Endothelial cell of umbilical vein (primary cell): ENCODE measurements at regions not wholly inside any gene's neighbourhood (a gene's known extent, or its start where the extent isn't known, plus 50 kb on each side); places are given as distances from the start of the nearest gene placed in this dataset.

Experiments
- BruUV-seq: library from RNA; stranded (reverse); fragments of 400-500 nt; replicated peaks from 2 replicates; lab custom pipeline; 2021; lab: Mats Ljungman, UMichigan
- CTCF ChIA-PET: fragments of 300-600, 350-600 bp; sonication (Branson Sonifier 250); formaldehyde crosslinking; loops from one replicate; lab custom pipeline; 2021; ENCODE audit warnings: antibody characterized with exemption, inconsistent platforms; lab: Charles Lee
- POLR2A ChIA-PET: fragments of 300-600, 350-600 bp; sonication (Branson Sonifier 250); formaldehyde crosslinking; loops from one replicate; lab custom pipeline; 2021; ENCODE audit warnings: antibody characterized with exemption, inconsistent platforms; lab: Charles Lee
- DNase-seq: peaks from one replicate; pipeline ENCODE4 v3.0.0-alpha.2; 2011; ENCODE audit warnings: low read depth, low spot score
- FAIRE-seq: peaks from 2 replicates; lab custom pipeline; 2011; peaks lifted over from hg19 to GRCh38; lab: Jason Lieb, UNC
- H2AFZ ChIP-seq: 2 replicates; pipeline ENCODE4 v1.6.0; 2012; ENCODE audit warnings: low read depth, low read length, control low read depth, inconsistent platforms
- H3K27ac ChIP-seq: 2 replicates; pipeline ENCODE4 v1.5.1; 2011; ENCODE audit warnings: low read depth, mild to moderate bottlenecking, control low read depth, low read length, moderate library complexity; ENCODE audit not compliant: insufficient read depth
- H3K27me3 ChIP-seq, 2 experiments: 2 replicates each; pipeline versions ENCODE4 v1.6.0 to v1.6.1; 2011; ENCODE audit warnings: low read length in 2 of 2, mixed read lengths in 1 of 2; ENCODE audit not compliant: control insufficient read depth in 2 of 2, insufficient read depth in 2 of 2
- H3K36me3 ChIP-seq, 2 experiments: 2 replicates in 1 of 2; 3 replicates in 1 of 2; pipeline ENCODE4 v1.5.1; 2011; ENCODE audit warnings: low read length in 2 of 2, mild to moderate bottlenecking in 1 of 2, moderate library complexity in 1 of 2; ENCODE audit not compliant: control insufficient read depth in 2 of 2, insufficient read depth in 2 of 2; ENCODE audit errors: extremely low read depth in 1 of 2
- H3K4me1 ChIP-seq: 3 replicates; pipeline ENCODE4 v1.5.1; 2011; ENCODE audit warnings: mild to moderate bottlenecking, low read length; ENCODE audit not compliant: control insufficient read depth, insufficient read depth; ENCODE audit errors: extremely low read depth
- H3K4me2 ChIP-seq: 2 replicates; pipeline ENCODE4 v1.6.1; 2011; ENCODE audit warnings: low read length, control low read depth, mixed read lengths; ENCODE audit not compliant: insufficient read depth
- H3K4me3 ChIP-seq, 3 experiments: fragments of 200-600 bp in 1 of 3; sonication (generic), shearing (Covaris generic) in 1 of 3; replicated peaks in 1 of 3; 2 replicates each; pipeline ENCODE4 v1.5.1; 2011 to 2016; ENCODE audit warnings: control low read depth in 3 of 3, low read length in 3 of 3, mild to moderate bottlenecking in 2 of 3, inconsistent platforms in 1 of 3, low read depth in 1 of 3, moderate library complexity in 1 of 3; ENCODE audit not compliant: insufficient read depth in 1 of 3
- H3K79me2 ChIP-seq: 2 replicates; pipeline ENCODE4 v1.6.0; 2012; ENCODE audit warnings: low read length, inconsistent platforms; ENCODE audit not compliant: control insufficient read depth, insufficient read depth
- H3K9ac ChIP-seq: replicated peaks from 2 replicates; pipeline ENCODE3; 2011; ENCODE audit warnings: low read length, control low read depth; ENCODE audit not compliant: insufficient read depth; ENCODE audit errors: extremely low read depth
- H3K9me1 ChIP-seq: replicated peaks from 3 replicates; pipeline ENCODE4 v1.6.0; 2011; ENCODE audit warnings: mild to moderate bottlenecking, low read length; ENCODE audit not compliant: control insufficient read depth, insufficient read depth; ENCODE audit errors: extremely low read depth
- H3K9me3 ChIP-seq: replicated peaks from 2 replicates; pipeline ENCODE4 v1.5.1; 2012; ENCODE audit warnings: low read length, inconsistent platforms; ENCODE audit not compliant: control insufficient read depth, insufficient read depth
- H4K20me1 ChIP-seq: replicated peaks from 2 replicates; pipeline ENCODE3; 2011; ENCODE audit warnings: mild to moderate bottlenecking, low read length; ENCODE audit not compliant: control insufficient read depth, insufficient read depth; ENCODE audit errors: extremely low read depth
- EZH2 ChIP-seq: IDR thresholded peaks from 2 replicates; pipeline ENCODE4 v1.6.1; 2012; ENCODE audit warnings: borderline replicate concordance, low read depth, mild to moderate bottlenecking, moderate library complexity, low read length, inconsistent platforms; ENCODE audit not compliant: severe bottlenecking
- FOS ChIP-seq: IDR thresholded peaks from 2 replicates; pipeline ENCODE4 v1.6.1; 2011; ENCODE audit warnings: mild to moderate bottlenecking, low read length, moderate library complexity, borderline replicate concordance; ENCODE audit not compliant: insufficient read depth
- GATA2 ChIP-seq: IDR thresholded peaks from 2 replicates; pipeline ENCODE4 v1.7.0; 2011; ENCODE audit warnings: low read depth, mild to moderate bottlenecking, moderate library complexity, mixed read lengths, low read length; ENCODE audit not compliant: insufficient read length, insufficient read depth
- JUN ChIP-seq: IDR thresholded peaks from 2 replicates; pipeline ENCODE4 v1.6.1; 2011; ENCODE audit warnings: borderline replicate concordance, low read depth; ENCODE audit not compliant: insufficient read length, insufficient read depth
- MYC ChIP-seq: IDR thresholded peaks from one replicate; pipeline ENCODE4 v1.6.1; 2011; ENCODE audit warnings: mild to moderate bottlenecking, low read depth, low read length
- POLR2A ChIP-seq: IDR thresholded peaks from 2 replicates; pipeline ENCODE4 v1.6.1; 2012; ENCODE audit warnings: low read depth, mild to moderate bottlenecking, control low read depth, low read length
- POLR2AphosphoS5 ChIP-seq: IDR thresholded peaks from 2 replicates; pipeline ENCODE4 v1.6.1; 2012; ENCODE audit warnings: low read depth, mild to moderate bottlenecking, control low read depth, low read length, moderate library complexity; ENCODE audit not compliant: insufficient read depth
- dilution Hi-C: fragments of 300-500 bp; cut with MboI; formaldehyde crosslinking; loops from one replicate; pipeline ENCODE4 v1.15.0; 2019; ENCODE audit warnings: low sequenced_read_pairs; ENCODE audit not compliant: extremely low pct_ligation_motif_present
- intact Hi-C: fragments of 100-400 bp; cut with micrococcal nuclease; formaldehyde crosslinking; loops from one replicate; pipeline ENCODE4 v1.10.0; 2022
- TF ChIP-seq, protein P1 (sequence below), 2 donors: IDR thresholded peaks; 1 replicate in 1 of 2; 2 replicates in 1 of 2; pipeline ENCODE4 v1.5.1; 2011; ENCODE audit warnings: low read length in 2 of 2, mild to moderate bottlenecking in 2 of 2, moderate library complexity in 2 of 2, control low read depth in 1 of 2, inconsistent platforms in 1 of 2, low read depth in 1 of 2; ENCODE audit not compliant: insufficient read depth in 1 of 2; ENCODE audit errors: extremely low read depth in 1 of 2
- TF ChIP-seq, protein P2 (sequence below): IDR thresholded peaks from 2 replicates; pipeline ENCODE4 v1.6.1; 2011; ENCODE audit not compliant: insufficient read depth, insufficient read length

GRCh38 chr11:115715251-115715770, 211.1 kb upstream of the CADM1 start:
- intact Hi-C loops = no loop called here

More at GRCh38 chr11:115715251-115715770, 211.1 kb upstream of the CADM1 start:
- H3K36me3 ChIP-seq = no peaks in the 10 kb centered on the region
- ChIA-PET CTCF (no interaction called here), POLR2A (no interaction called here)
- no peak overlapping the region for H3K4me2 ChIP-seq
- H3K79me2 ChIP-seq = no peaks in the 10 kb centered on the region
- no peaks in the 10 kb centered on the region for H3K9me1 ChIP-seq
- H3K9me3 ChIP-seq = no peaks in the 10 kb centered on the region
- H3K9ac ChIP-seq = no peak overlapping the region
- dilution Hi-C loops = no loop called here
- FAIRE-seq = no peak
- TF ChIP-seq POLR2AphosphoS5 (no peak), MYC (no peak), FOS (no peak), GATA2 (no peak), POLR2A (no peak), EZH2 (no peak), JUN (no peak)
- TF ChIP-seq, protein P1, sequence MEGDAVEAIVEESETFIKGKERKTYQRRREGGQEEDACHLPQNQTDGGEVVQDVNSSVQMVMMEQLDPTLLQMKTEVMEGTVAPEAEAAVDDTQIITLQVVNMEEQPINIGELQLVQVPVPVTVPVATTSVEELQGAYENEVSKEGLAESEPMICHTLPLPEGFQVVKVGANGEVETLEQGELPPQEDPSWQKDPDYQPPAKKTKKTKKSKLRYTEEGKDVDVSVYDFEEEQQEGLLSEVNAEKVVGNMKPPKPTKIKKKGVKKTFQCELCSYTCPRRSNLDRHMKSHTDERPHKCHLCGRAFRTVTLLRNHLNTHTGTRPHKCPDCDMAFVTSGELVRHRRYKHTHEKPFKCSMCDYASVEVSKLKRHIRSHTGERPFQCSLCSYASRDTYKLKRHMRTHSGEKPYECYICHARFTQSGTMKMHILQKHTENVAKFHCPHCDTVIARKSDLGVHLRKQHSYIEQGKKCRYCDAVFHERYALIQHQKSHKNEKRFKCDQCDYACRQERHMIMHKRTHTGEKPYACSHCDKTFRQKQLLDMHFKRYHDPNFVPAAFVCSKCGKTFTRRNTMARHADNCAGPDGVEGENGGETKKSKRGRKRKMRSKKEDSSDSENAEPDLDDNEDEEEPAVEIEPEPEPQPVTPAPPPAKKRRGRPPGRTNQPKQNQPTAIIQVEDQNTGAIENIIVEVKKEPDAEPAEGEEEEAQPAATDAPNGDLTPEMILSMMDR (IDR thresholded peaks at IDR 0.05; ENCODE audit: extremely low read depth in 1 of 2, insufficient read depth in 1 of 2, low read depth in 1 of 2, low read length in 2 of 2) = no peak
- TF ChIP-seq, protein P2, sequence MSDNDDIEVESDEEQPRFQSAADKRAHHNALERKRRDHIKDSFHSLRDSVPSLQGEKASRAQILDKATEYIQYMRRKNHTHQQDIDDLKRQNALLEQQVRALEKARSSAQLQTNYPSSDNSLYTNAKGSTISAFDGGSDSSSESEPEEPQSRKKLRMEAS = no peak
- no peak overlapping the region for H2AFZ ChIP-seq
- no peaks in the 10 kb centered on the region for H3K4me1 ChIP-seq
- no peak overlapping the region for H3K27ac ChIP-seq
- H3K4me3 ChIP-seq = no peak overlapping the region
- DNase-seq = no peak
- no peaks in the 10 kb centered on the region for H4K20me1 ChIP-seq
- H3K27me3 ChIP-seq = no peaks in the 10 kb centered on the region
- no TSS peak for BruUV-seq
